ENCODE measurements at regions not wholly inside any gene's neighbourhood (a gene's known extent, or its start where the extent isn't known, plus 50 kb on each side); places are given as distances from the start of the nearest gene placed in this dataset.

GRCh38 chr10:29183301-29183945 lies 105.4 kb upstream of the LYZL1 start:
- TF ChIP-seq, protein P1, sequence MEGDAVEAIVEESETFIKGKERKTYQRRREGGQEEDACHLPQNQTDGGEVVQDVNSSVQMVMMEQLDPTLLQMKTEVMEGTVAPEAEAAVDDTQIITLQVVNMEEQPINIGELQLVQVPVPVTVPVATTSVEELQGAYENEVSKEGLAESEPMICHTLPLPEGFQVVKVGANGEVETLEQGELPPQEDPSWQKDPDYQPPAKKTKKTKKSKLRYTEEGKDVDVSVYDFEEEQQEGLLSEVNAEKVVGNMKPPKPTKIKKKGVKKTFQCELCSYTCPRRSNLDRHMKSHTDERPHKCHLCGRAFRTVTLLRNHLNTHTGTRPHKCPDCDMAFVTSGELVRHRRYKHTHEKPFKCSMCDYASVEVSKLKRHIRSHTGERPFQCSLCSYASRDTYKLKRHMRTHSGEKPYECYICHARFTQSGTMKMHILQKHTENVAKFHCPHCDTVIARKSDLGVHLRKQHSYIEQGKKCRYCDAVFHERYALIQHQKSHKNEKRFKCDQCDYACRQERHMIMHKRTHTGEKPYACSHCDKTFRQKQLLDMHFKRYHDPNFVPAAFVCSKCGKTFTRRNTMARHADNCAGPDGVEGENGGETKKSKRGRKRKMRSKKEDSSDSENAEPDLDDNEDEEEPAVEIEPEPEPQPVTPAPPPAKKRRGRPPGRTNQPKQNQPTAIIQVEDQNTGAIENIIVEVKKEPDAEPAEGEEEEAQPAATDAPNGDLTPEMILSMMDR (IDR thresholded peaks at IDR 0.05) = no peak
- TF ChIP-seq EZH2 (IDR thresholded peaks at IDR 0.05) = no peak

All from neural progenitor cell (in vitro differentiated cells).